HG03159 (cell line): ENCODE measurements at regions not wholly inside any gene's neighbourhood (a gene's known extent, or its start where the extent isn't known, plus 50 kb on each side); places are given as distances from the start of the nearest gene placed in this dataset.

Experiments used
- ATAC-seq: cut with Tn5 transposase; IDR thresholded peaks from one replicate; pipeline ENCODE4 v1.9.1; 2021; ENCODE audit warnings: mild to moderate bottlenecking, moderate library complexity; ENCODE audit not compliant: unreplicated experiment

DNA sequence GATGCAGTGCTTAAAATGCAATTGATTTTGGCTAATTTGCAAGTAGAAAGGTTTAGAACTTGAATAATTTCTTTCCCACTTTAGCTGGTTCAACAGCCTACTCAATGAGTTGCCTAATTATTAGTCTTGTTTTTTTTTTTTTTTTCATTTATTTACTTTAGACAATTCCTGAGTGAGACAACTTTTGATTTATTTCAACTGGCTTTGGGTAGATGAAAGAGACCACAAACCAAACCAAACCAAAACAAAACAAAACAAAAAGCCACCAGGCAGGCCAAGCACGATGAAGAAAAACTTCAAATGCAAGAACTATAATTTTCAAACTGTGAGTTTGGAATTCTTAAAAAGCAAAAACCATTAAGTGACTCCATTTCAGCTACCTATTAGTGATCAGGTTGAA, 469.9 kb downstream of the GBE1 start:
- ATAC-seq, result no peak

DNA sequence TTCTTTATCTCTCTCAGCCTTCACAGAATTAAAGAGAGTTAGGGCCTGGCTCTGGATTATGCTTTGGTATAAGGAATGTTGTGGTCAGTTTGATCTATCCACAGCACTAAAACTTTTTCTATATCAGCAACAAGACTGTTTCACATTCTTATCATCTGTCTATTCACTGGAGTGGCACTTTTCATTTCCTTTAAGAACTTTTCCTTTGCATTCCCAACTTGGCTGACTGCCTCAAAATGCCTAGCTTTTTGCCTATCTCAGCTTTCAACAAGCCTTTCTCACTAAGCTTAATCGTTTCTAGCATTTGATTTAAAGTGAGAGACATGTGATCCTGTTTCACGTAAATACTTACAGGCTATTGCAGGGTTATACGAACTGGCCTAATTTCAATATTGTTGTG, 471.8 kb downstream of the GBE1 start:
- ATAC-seq, result no peak

- ATAC-seq, result no peak
Observed at GRCh38 chr3:81279481-81280379, 481.7 kb downstream of the GBE1 start.

DNA sequence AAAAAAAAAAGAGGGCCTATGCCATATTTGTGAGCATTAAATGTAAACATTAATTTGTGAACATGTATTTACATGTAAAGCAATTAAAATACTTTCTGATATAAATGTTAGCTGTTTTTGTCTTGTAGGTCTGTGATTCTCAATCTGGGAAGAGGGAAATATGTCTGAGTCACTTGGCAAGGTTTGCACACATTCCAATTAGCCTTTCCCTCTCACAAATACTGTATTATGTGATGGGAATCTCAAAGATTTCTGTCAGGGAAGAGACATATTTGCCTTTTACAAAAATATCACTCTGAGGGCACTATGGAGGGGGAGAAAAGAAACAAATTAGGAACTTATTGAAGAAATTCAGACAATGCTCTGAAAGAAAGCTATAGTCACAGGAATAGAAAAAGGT, 483.6 kb downstream of the GBE1 start:
- ATAC-seq, result no peak

DNA sequence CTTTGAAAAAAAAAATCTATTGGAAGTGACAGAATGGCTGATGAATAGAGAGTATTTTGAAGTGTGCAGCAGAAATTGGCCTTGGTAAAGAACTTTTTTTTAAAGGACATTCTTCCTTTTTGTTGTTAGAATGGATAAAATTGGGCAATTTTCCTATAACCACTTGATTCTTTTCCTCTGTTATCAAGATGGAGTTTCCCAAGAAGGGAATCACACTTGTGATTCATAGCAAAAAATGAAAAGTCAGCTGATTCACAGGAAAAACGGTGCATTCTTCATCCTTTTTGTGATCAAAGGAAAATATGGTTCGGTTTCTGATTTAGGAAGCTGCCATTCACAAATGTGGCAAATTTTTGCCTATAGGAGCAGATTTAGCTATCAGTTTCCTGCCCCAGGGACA, 486.8 kb downstream of the GBE1 start:
- no peak for ATAC-seq

- ATAC-seq, result peak; percentile 99
Observed at GRCh38 chr3:81270603-81271379, 490.7 kb downstream of the GBE1 start.

- ATAC-seq, result no peak
Observed at GRCh38 chr3:81268526-81268925, 492.9 kb downstream of the GBE1 start.

- no peak for ATAC-seq
Observed at GRCh38 chr3:81261996-81262395, 499.4 kb downstream of the GBE1 start.

GRCh38 chr3:81255463-81255862, 506.0 kb downstream of the GBE1 start:
- no peak for ATAC-seq

- ATAC-seq, result no peak
Observed at GRCh38 chr3:81251096-81251495, 510.3 kb downstream of the GBE1 start.

DNA sequence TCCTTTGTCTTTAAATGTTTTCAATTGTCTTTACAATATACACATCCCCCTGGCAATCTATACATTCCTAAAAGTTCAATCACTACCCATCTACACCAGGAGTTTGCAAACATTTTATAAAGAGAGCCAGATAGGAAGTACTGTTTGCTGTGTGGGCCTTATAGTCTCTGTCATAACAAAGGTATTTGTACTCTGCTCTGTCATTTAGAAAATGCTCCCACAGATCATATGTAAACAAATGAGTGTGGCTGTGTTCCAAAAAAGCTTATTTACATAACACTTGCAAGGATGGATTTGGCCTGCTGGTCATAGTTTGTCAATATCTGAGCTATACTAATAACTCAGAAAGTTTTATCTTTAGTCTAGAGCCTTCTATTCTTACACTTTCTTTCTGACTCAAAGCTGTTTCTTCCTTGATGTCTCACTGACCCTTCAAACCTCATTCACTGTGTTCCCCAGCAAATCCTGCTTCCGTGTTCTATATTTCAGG, 511.9 kb downstream of the GBE1 start:
- peak; percentile 66 for ATAC-seq

DNA sequence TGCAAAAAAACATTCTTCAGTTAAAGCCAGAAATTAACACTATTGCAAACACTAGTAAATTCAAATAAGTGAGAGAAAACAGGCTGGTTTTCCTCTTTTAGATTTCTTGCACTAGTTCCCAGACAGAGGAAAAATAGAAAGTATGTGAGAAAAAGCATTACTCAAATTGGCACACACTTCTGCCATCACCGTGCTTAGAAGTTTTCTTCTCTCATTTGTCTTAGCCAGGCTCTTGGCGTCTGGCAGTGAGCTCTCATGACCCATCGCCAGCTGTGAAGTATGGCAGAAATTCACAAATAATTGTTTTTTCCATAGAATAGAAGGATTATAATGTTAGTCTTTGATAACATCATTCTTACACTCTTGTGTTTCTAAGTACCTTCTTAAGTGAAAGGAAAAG, 515.9 kb downstream of the GBE1 start:
- no peak for ATAC-seq

DNA sequence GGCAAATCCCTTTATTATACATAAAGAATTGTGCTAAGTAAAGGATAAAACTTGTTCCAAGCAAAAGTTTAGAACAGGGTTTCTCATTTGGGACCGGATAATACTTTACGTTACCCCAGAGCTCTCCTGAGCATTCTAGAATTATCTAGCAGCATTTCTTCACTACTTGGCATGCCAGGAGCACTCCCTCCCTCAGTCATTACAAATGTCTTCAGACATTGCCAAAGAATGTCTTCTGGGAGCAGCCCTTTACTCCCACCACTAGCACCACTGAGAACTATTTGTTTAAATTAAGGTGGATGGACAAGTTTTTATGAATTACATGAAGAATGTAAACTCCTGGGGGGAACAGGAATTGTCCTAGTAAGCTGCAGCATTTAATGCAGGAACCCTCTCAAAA, 516.4 kb downstream of the GBE1 start:
- no peak for ATAC-seq

GRCh38 chr3:81244231-81244630, 517.2 kb downstream of the GBE1 start:
- no peak for ATAC-seq

- ATAC-seq, result peak; percentile 68
Observed at GRCh38 chr3:81242871-81243270, 518.6 kb downstream of the GBE1 start.

GRCh38 chr3:81237181-81237580, 524.3 kb downstream of the GBE1 start:
- ATAC-seq, result no peak

GRCh38 chr3:81218023-81218422, 543.4 kb downstream of the GBE1 start:
- ATAC-seq, result peak; percentile 67

- ATAC-seq, result no peak
Observed at GRCh38 chr3:81217101-81217500, 544.3 kb downstream of the GBE1 start.

DNA sequence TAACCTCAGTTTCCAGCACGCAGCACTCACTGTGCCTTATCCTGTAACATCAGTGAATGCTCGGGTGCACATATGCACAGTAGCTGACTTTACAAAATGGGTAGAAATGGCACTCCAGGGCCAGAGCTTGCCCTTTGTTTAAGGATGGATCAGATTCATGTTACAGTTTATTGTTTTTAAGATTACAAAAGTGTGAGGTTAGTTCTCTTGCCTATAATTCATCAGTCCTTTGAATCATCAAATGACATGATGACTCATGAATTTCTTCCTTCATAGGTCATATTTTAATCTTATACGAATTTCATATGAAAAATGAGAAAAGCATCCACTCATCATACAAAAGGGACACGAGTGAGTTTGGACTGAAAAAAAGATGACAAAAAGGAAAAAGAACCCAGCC, 545.3 kb downstream of the GBE1 start:
- no peak for ATAC-seq

- no peak for ATAC-seq
Observed at GRCh38 chr3:81214631-81215030, 546.8 kb downstream of the GBE1 start.

DNA sequence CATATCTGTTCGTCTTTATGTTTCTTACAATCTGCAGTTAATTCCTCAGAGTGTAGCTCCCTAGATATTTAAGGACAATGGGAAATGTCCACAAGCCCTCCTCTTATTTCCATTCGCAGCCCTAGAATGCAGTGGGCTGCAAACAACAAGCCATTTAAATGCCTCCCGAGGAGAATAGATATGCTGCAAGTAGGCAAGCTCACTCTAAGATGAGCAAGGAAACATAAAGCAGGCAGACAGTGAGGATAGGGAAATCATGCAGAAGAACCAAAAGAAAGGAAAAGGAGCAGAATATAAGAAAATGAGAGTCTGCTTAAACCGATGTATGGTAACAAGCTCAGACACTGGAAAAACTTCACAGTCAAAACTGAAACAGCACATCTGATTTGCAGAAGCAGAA, 561.9 kb downstream of the GBE1 start:
- no peak for ATAC-seq

DNA sequence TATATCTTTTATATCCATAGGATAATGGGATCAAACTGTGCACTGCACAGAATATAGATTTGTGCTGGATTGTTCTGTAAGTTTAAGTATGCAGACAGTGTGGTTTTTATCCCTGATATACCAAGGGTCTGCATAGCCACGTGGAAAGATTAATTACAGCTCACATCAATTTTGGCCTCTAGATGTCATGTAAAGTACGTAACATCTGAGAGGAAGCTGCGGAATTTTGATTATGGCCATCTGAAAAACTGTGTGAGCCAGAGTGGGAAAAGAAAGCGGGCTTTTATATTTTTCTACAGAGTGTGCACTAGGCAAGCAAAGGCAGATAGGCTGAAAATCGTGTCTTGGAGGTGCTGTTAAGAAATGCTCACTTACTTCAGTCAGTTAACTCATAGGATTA, 562.7 kb downstream of the GBE1 start:
- ATAC-seq, result no peak
